HFF-Myc (cell line): ENCODE measurements at regions not wholly inside any gene's neighbourhood (a gene's known extent, or its start where the extent isn't known, plus 50 kb on each side); places are given as distances from the start of the nearest gene placed in this dataset.

Source experiments
- DNase-seq: peaks from one replicate; pipeline ENCODE4 v3.0.0-alpha.2; 2011; ENCODE audit warnings: low read depth; ENCODE audit errors: extremely low read depth
- H3K4me3 ChIP-seq: replicated peaks from 2 replicates; pipeline ENCODE4 v1.5.1; 2011; ENCODE audit warnings: low read depth, mild to moderate bottlenecking, control low read depth, low read length
- TF ChIP-seq, protein P1 (sequence below): IDR thresholded peaks from 2 replicates; pipeline ENCODE4 v1.5.1; 2012; ENCODE audit warnings: mild to moderate bottlenecking, low read depth, low read length, control low read depth; ENCODE audit errors: missing control alignments

DNA sequence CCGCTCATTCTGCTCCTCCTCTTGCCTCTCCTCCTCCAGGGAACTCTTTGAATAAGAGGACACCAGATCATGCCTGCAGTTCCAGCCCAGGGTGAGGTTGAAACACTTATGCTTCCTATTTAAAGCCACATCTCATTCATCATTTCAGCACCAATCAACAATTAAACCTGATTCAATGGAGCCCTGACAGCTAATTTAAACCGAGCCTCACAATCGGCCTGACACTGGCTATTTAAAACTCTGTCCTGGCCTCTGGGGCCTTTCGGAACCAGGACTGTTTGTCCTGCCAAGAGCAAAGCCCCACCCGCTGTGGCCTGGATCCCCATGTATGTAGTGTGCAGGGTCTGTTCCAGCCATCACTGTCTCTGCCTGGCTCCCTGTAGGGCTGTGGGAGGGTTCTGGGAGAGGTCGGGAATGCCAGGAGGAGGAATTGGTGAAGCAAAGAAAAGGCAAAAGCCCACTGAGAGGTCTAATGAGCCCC is 97.4 kb downstream of the MCFD2 start:
- no peak overlapping the region for H3K4me3 ChIP-seq
- DNase-seq: no peak
- TF ChIP-seq, protein P1, sequence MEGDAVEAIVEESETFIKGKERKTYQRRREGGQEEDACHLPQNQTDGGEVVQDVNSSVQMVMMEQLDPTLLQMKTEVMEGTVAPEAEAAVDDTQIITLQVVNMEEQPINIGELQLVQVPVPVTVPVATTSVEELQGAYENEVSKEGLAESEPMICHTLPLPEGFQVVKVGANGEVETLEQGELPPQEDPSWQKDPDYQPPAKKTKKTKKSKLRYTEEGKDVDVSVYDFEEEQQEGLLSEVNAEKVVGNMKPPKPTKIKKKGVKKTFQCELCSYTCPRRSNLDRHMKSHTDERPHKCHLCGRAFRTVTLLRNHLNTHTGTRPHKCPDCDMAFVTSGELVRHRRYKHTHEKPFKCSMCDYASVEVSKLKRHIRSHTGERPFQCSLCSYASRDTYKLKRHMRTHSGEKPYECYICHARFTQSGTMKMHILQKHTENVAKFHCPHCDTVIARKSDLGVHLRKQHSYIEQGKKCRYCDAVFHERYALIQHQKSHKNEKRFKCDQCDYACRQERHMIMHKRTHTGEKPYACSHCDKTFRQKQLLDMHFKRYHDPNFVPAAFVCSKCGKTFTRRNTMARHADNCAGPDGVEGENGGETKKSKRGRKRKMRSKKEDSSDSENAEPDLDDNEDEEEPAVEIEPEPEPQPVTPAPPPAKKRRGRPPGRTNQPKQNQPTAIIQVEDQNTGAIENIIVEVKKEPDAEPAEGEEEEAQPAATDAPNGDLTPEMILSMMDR: no peak

GRCh38 chr2:46816846-46817726 is 98.5 kb downstream of the MCFD2 start:
- DNase-seq: no peak
- no peak overlapping the region for H3K4me3 ChIP-seq
- TF ChIP-seq, protein P1: no peak

DNA sequence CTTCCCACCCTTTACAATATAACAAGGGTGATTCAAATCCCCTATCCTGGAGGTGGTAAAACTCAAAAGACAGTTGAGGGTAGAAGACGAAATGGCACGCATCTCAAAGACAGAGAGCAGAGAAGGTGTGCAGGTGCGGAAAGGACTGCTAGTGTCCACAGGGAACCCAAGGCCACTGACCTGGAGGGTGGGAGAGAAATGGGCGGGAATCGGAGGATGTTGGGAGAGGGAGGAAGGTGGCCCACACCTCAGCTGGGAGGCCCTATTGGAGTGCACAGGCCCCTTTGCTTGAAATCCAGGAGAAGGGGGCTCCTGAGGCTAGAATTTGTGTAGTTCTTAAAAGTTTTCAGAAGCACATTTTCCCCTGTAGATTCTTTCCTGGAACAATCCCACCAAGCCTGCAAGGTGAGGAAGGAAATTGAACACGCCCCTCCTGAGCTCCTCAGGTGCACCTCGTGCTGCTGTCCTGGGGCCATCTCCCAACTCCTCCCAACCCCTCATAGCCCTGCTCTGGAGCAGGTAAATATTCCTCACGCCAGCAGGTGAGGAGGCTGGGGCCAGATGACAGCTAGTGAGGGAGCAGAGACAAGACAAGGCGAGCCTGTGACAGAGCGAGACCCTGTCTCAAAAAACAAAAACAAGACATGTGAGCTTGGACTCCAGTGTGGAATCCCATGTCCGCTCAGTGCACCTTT is 99.3 kb downstream of the MCFD2 start:
- TF ChIP-seq, protein P1: no peak
- H3K4me3 ChIP-seq: no peak overlapping the region

GRCh38 chr2:46815121-46815802 is 100.3 kb downstream of the MCFD2 start:
- TF ChIP-seq, protein P1: no peak
- no peak for DNase-seq
- no peak overlapping the region for H3K4me3 ChIP-seq

More for the DNA sequence above, 99.3 kb downstream of the MCFD2 start:
- DNase-seq: no peak

- no peak for DNase-seq
- TF ChIP-seq, protein P1: no peak
- no peak overlapping the region for H3K4me3 ChIP-seq
Observed at GRCh38 chr2:46814160-46814961, 101.2 kb downstream of the MCFD2 start.

GRCh38 chr2:46813680-46814079 is 101.9 kb downstream of the MCFD2 start:
- TF ChIP-seq, protein P1: no peak
- H3K4me3 ChIP-seq: no peak overlapping the region
- no peak for DNase-seq
